OCI-LY7 (cell line): ENCODE measurements at regions not wholly inside any gene's neighbourhood (a gene's known extent, or its start where the extent isn't known, plus 50 kb on each side); places are given as distances from the start of the nearest gene placed in this dataset.

Source experiments
- BruUV-seq: library from RNA; stranded (reverse); fragments of 400-500 nt; replicated peaks from 2 replicates; lab custom pipeline; 2021; lab: Mats Ljungman, UMichigan
- CTCF ChIA-PET: fragments of 300-600 bp; sonication (Branson Sonifier 250); formaldehyde crosslinking; loops from one replicate; lab custom pipeline; 2022; ENCODE audit warnings: antibody characterized with exemption; ENCODE audit not compliant: unreplicated experiment; lab: Charles Lee
- POLR2A ChIA-PET: fragments of 300-600 bp; sonication (Branson Sonifier 250); formaldehyde crosslinking; loops from one replicate; lab custom pipeline; 2022; ENCODE audit warnings: antibody characterized with exemption; lab: Charles Lee
- DNase-seq: peaks from one replicate; pipeline ENCODE4 v3.0.0-alpha.2; 2015; ENCODE audit warnings: low spot score
- H2AFZ ChIP-seq: fragments of 200-600 bp; sonication (generic), shearing (Covaris generic); 2 replicates; pipeline ENCODE4 v1.6.1; 2014; ENCODE audit warnings: mild to moderate bottlenecking, antibody characterized with exemption, low read length, moderate library complexity
- H3K27ac ChIP-seq: fragments of 200-600 bp; sonication (generic); 2 replicates; pipeline ENCODE4 v1.5.1; 2014; ENCODE audit warnings: mixed run types, low read depth, mild to moderate bottlenecking, moderate library complexity, low read length, inconsistent platforms; ENCODE audit not compliant: poor library complexity, severe bottlenecking
- H3K36me3 ChIP-seq: fragments of 200-600 bp; sonication (generic); 2 replicates; pipeline ENCODE4 v1.6.1; 2014; ENCODE audit warnings: mild to moderate bottlenecking, antibody characterized with exemption, low read length, moderate library complexity, mixed read lengths; ENCODE audit not compliant: insufficient read depth
- H3K4me1 ChIP-seq: fragments of 200-600 bp; sonication (generic); 2 replicates; pipeline ENCODE4 v1.5.1; 2014; ENCODE audit warnings: mild to moderate bottlenecking, low read length; ENCODE audit not compliant: insufficient read depth, poor library complexity, severe bottlenecking
- H3K4me2 ChIP-seq: fragments of 200-600 bp; sonication (generic); 2 replicates; pipeline ENCODE4 v1.6.1; 2014; ENCODE audit warnings: mild to moderate bottlenecking, low read length
- H3K4me3 ChIP-seq: fragments of 200-600 bp; sonication (generic); 2 replicates; pipeline ENCODE4 v1.5.1; 2014; ENCODE audit warnings: mild to moderate bottlenecking, low read depth, low read length; ENCODE audit not compliant: poor library complexity, severe bottlenecking
- H3K79me2 ChIP-seq: fragments of 200-600 bp; sonication (generic); 2 replicates; pipeline ENCODE4 v1.6.1; 2016; ENCODE audit warnings: low read depth, mild to moderate bottlenecking, low read length, moderate library complexity, mixed read lengths; ENCODE audit not compliant: insufficient read depth
- H3K9me2 ChIP-seq: fragments of 200-600 bp; sonication (generic); 2 replicates; pipeline ENCODE4 v1.6.1; 2016; ENCODE audit warnings: mild to moderate bottlenecking, low read length, mixed read lengths; ENCODE audit not compliant: insufficient read depth
- H3K9me3 ChIP-seq: fragments of 200-600 bp; sonication (generic); 2 replicates; pipeline ENCODE4 v1.6.1; 2014; ENCODE audit warnings: mild to moderate bottlenecking, mixed run types, low read length, mixed read lengths
- H4K20me1 ChIP-seq: fragments of 200-600 bp; sonication (generic); 2 replicates; pipeline ENCODE4 v1.6.1; 2014; ENCODE audit warnings: mild to moderate bottlenecking, antibody characterized with exemption, low read length, moderate library complexity, mixed read lengths; ENCODE audit not compliant: insufficient read depth
- EZH2phosphoT487 ChIP-seq: fragments of 200-600 bp; sonication (generic); IDR thresholded peaks from 2 replicates; pipeline ENCODE4 v1.6.1; 2018; ENCODE audit warnings: low read depth, borderline replicate concordance, mild to moderate bottlenecking, mixed run types, antibody characterized with exemption, low read length, moderate library complexity, mixed read lengths
- intact Hi-C: fragments of 100-400 bp; cut with micrococcal nuclease; formaldehyde crosslinking; loops from one replicate; pipeline ENCODE4 v1.10.0; 2022; ENCODE audit not compliant: unreplicated experiment
- TF ChIP-seq, protein P1 (sequence below): fragments of 200-600 bp; sonication (generic); conservative IDR thresholded peaks from 2 replicates; pipeline ENCODE4 v1.5.1; 2014; ENCODE audit warnings: mild to moderate bottlenecking, antibody characterized with exemption, low read length, moderate library complexity, mixed read lengths

DNA sequence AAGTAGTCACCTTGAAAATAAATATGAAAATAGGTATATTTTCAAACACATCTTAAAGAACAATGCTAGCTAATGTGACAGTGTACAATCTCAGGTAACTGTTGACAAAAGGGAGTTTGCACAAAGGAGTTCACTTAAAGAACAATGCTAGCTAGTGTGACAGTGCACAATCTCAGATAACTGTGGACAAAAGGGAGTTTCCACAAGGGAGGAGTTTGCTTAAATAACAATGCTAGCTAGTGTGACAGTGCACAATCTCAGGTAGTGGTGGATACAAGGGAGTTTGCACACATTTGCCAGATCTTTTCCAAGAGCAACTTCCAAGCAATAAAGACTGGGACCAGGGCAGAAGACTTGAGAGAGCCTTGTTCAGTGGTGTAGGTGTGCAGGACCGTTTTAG is 442.9 kb upstream of the FTMT start:
- ChIA-PET POLR2A (no interaction called here), CTCF (no interaction called here)
- Histone ChIP-seq H3K4me1 (no peaks in the 10 kb centered on the region), H4K20me1 (no peaks in the 10 kb centered on the region), H3K36me3 (no peaks in the 10 kb centered on the region), H3K4me2 (no peak overlapping the region), H3K9me2 (no peaks in the 10 kb centered on the region), H3K79me2 (no peaks in the 10 kb centered on the region), H3K27ac (no peak overlapping the region), H3K4me3 (no peak overlapping the region), H3K9me3 (no peaks in the 10 kb centered on the region), H2AFZ (no peak overlapping the region)
- intact Hi-C loops: no loop called here
- BruUV-seq: no TSS peak
- no peak for DNase-seq
- TF ChIP-seq EZH2phosphoT487: no peak
- TF ChIP-seq, protein P1, sequence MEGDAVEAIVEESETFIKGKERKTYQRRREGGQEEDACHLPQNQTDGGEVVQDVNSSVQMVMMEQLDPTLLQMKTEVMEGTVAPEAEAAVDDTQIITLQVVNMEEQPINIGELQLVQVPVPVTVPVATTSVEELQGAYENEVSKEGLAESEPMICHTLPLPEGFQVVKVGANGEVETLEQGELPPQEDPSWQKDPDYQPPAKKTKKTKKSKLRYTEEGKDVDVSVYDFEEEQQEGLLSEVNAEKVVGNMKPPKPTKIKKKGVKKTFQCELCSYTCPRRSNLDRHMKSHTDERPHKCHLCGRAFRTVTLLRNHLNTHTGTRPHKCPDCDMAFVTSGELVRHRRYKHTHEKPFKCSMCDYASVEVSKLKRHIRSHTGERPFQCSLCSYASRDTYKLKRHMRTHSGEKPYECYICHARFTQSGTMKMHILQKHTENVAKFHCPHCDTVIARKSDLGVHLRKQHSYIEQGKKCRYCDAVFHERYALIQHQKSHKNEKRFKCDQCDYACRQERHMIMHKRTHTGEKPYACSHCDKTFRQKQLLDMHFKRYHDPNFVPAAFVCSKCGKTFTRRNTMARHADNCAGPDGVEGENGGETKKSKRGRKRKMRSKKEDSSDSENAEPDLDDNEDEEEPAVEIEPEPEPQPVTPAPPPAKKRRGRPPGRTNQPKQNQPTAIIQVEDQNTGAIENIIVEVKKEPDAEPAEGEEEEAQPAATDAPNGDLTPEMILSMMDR: no peak

- H3K79me2 ChIP-seq: no peaks in the 10 kb centered on the region
- CTCF ChIA-PET: interaction anchor here (0.6 kb wide), 1 partner anchor 427 kb away, joined by 3 read pairs; no protein-coding TSS in a partner anchor
- H2AFZ ChIP-seq: no peak overlapping the region
- POLR2A ChIA-PET: interaction anchor here (1.2 kb wide), 1 partner anchor 17 kb away, joined by 4 read pairs; no protein-coding TSS in a partner anchor
- intact Hi-C loops: no loop called here
- H3K9me3 ChIP-seq: no peaks in the 10 kb centered on the region
- H4K20me1 ChIP-seq: no peaks in the 10 kb centered on the region
- H3K4me3 ChIP-seq: no peak overlapping the region
- DNase-seq: no peak
- no TSS peak for BruUV-seq
- no peaks in the 10 kb centered on the region for H3K4me1 ChIP-seq
- no peaks in the 10 kb centered on the region for H3K36me3 ChIP-seq
- H3K9me2 ChIP-seq: no peaks in the 10 kb centered on the region
- H3K27ac ChIP-seq: no peak overlapping the region
- TF ChIP-seq EZH2phosphoT487: no peak
- TF ChIP-seq, protein P1: no peak
- H3K4me2 ChIP-seq: no peak overlapping the region
Observed at GRCh38 chr5:121415270-121415669, 436.4 kb upstream of the FTMT start.

GRCh38 chr5:121421646-121422045 is 430.0 kb upstream of the FTMT start:
- Histone ChIP-seq H3K9me3 (no peaks in the 10 kb centered on the region), H3K36me3 (no peaks in the 10 kb centered on the region), H3K4me2 (no peak overlapping the region), H3K4me1 (no peaks in the 10 kb centered on the region), H2AFZ (no peak overlapping the region), H3K79me2 (no peaks in the 10 kb centered on the region), H3K4me3 (no peak overlapping the region), H4K20me1 (no peaks in the 10 kb centered on the region), H3K9me2 (no peaks in the 10 kb centered on the region), H3K27ac (no peak overlapping the region)
- CTCF ChIA-PET: no interaction called here
- TF ChIP-seq, protein P1: no peak
- no peak for TF ChIP-seq EZH2phosphoT487
- POLR2A ChIA-PET: interaction anchor here (0.6 kb wide), 1 partner anchor 249 kb away, joined by 3 read pairs; no protein-coding TSS in a partner anchor
- intact Hi-C loops: no loop called here
- no TSS peak for BruUV-seq
- DNase-seq: no peak
